Pancreas (tissue), 10 donors: ENCODE measurements at regions not wholly inside any gene's neighbourhood (a gene's known extent, or its start where the extent isn't known, plus 50 kb on each side); places are given as distances from the start of the nearest gene placed in this dataset.
A peak's percentile ranks its signal among the peaks of the same experiment; 100 is the strongest.
"Not testable (repeated sequence)": the region's sequence is repeated elsewhere in the genome, so short reads cannot be mapped to it uniquely, and the experiment has no call there.

Source experiments
- ATAC-seq, 4 donors: fragments of 200-7000 bp; cut with Tn5 transposase; one replicate each; pipeline versions ENCODE4 v1.8.0 to v1.9.1; 2020; ENCODE audit warnings: mild to moderate bottlenecking in 4 of 4, moderate library complexity in 4 of 4
- DNase-seq, 6 donors: peaks; one replicate each; pipeline ENCODE4 v3.0.0-alpha.2; 2020
- FAIRE-seq: peaks from 2 replicates; lab custom pipeline; 2012; peaks lifted over from hg19 to GRCh38; lab: Jason Lieb, UNC
- H3K27ac ChIP-seq, 4 donors: fragments of 200-600 bp; sonication (generic); 1 replicate in 3 of 4; 2 replicates in 1 of 4; pipeline versions ENCODE4 v1.5.0 to v1.8.0; 2020
- H3K27me3 ChIP-seq, 4 donors: fragments of 200-600 bp; one replicate each; pipeline ENCODE4 v1.8.0; 2021
- H3K36me3 ChIP-seq, 3 donors: fragments of 200-600 bp; sonication (generic) in 1 of 3; one replicate each; pipeline versions ENCODE4 v1.5.0 to v1.8.0; 2020 to 2021
- H3K4me1 ChIP-seq, 3 donors: fragments of 200-600 bp; one replicate each; pipeline ENCODE4 v1.8.0; 2021
- H3K4me3 ChIP-seq, 4 donors: fragments of 200-600 bp; sonication (generic) in 2 of 4; one replicate each; pipeline versions ENCODE4 v1.5.0 to v1.8.0; 2020 to 2021
- H3K9me3 ChIP-seq, 4 donors: fragments of 200-600 bp; one replicate each; pipeline ENCODE4 v1.8.0; 2021
- CTCF ChIP-seq, 4 donors: fragments of 200-600 bp; sonication (generic) in 3 of 4; IDR thresholded peaks; one replicate each; pipeline versions ENCODE4 v1.5.0 to v1.8.0; 2021; ENCODE audit warnings: antibody characterized with exemption in 4 of 4
- WGBS, 2 donors: extraction: QIAGEN DNeasy Blood & Tissue Kit; methylation state at CpG; one replicate each; pipeline ENCODE4 v1.1.7; 2013; 5-methylcytosine and 5-hydroxymethylcytosine counted together
- intact Hi-C, 3 donors: fragments of 100-400 bp; cut with DNase I; formaldehyde crosslinking; loops; one replicate each; pipeline versions ENCODE4 v1.11.1 to v1.14.2; 2022
- donor health status: healthy with polysubstance abuse.
- donor health status: DM: no; HTN: no; CAD: no; lungs with moderate emphysema.
- donor health status: DM: no; HTN: no; CAD: no.
- donor health status: control.
- donor health status: control.
- donor health status: Bipolar disorder and iron deficiency.
- donor health status: DM: yes; HTN: yes; CAD: no.
- donor health status: DM: no; HTN: no; CAD: no.
- donor health status: DM: no; HTN: no; CAD: no.
- donor health status: DM: yes; HTN: yes; CAD: no.

DNA sequence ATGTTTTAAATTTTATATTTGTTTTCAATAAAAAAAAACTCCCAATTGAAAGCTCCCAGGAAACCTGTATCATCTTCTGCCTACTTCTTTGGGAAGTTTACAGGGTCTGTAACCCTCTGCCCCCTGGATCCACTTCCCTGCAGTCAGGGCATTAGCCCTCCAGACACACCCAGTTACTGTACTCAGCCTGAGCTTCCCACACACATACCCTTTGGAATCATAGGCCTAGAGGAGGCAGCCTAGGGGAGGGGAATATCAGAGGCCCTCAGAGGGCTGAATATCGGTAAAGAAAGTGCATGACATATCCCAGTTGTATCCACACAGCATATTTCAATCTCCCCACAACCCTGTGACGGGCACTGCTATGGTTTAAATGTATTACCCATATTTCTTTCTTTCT, 56.2 kb upstream of the TFPI start:
- H3K4me3 ChIP-seq, H3K36me3 ChIP-seq, DNase-seq, H3K27ac ChIP-seq, H3K9me3 ChIP-seq, H3K27me3 ChIP-seq, H3K4me1 ChIP-seq, intact Hi-C loops, ATAC-seq: not testable (repeated sequence)
- FAIRE-seq: peak; percentile 47
- 90 to 91% methylated on average over 2 of the region's 2 CpGs for WGBS, 2 donors

DNA sequence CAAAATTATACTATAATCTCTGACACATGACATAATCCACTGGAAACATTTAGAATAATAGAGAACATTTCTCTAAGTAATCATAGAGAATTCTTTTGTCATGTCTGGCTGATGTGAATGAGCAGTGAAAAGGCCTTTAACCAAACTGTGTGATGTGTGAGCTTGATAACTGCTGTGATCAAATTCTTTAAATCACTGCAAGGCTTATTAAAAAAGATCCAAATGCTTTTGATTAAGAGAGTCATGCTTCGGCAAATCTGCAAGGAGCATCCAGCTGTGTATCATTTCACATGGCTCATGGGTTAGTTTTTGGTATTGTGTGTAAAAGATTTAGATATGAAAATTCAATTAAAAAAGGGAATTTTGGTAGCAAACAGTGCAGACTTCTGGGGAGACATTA, 58.6 kb upstream of the TFPI start:
- ATAC-seq (no peak), DNase-seq (no peak), FAIRE-seq (no peak)
- TF ChIP-seq CTCF (IDR thresholded peaks at IDR 0.05): no peak
- intact Hi-C loops: no loop called here
- Histone ChIP-seq H3K4me1 (no peaks in the 10 kb centered on the region), H3K36me3 (no peaks in the 10 kb centered on the region), H3K27ac (no peak overlapping the region), H3K4me3 (no peak overlapping the region), H3K27me3 (no peaks in the 10 kb centered on the region), H3K9me3 (no peaks in the 10 kb centered on the region)
- 84 to 97% methylated on average over 1 of the region's 1 CpG for WGBS, 2 donors

DNA sequence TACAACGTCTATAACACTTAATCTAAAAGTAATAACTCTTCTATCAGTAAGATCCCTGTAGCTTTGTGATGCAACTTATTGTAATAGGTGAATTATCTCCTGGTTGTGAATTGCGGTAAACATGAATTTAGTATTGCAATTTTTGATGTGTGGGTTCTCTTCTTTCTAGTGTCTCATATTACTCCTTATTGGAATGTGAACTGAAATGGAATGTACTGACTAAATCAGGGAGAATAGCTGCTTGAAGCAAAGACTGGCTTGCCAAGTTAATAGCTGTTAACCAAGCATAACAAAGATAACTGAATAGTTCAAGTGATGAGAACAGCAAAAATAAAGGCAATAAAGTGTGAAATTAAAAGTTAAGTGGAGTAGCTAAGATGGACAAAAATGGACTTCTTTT, 60.5 kb upstream of the TFPI start:
- intact Hi-C loops: no loop called here
- FAIRE-seq: no peak
- WGBS, 2 donors: 64 to 67% methylated on average over 2 of the region's 2 CpGs

DNA sequence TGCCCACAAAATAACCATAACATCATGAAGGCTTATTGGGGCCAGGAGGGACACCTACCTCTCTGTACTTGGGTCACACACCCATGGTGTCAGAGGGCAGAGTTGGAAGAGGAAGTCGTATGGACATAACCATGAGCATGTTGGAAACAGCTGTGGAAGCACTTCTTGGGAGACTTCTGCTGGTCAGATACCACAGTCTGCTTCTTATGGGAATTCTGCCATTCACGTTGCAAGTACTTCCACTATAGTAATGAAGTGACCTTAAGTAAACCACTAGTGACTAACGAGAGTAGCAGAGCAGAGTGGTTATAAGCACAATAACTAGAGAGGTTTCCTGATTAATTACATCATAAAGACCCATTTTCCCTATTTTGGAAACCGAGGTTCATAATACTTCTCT, 61.1 kb upstream of the TFPI start:
- no peaks in the 10 kb centered on the region for H3K36me3 ChIP-seq
- no peak for TF ChIP-seq CTCF (IDR thresholded peaks at IDR 0.05)
- intact Hi-C loops: no loop called here
- FAIRE-seq (no peak), ATAC-seq (no peak), DNase-seq (no peak)
- H3K27ac ChIP-seq: no peak overlapping the region
- H3K27me3 ChIP-seq: no peaks in the 10 kb centered on the region
- WGBS, 2 donors: 73 to 78% methylated on average over 4 of the region's 4 CpGs
- no peak overlapping the region for H3K4me3 ChIP-seq
- H3K9me3 ChIP-seq: no peaks in the 10 kb centered on the region
- H3K4me1 ChIP-seq: no peaks in the 10 kb centered on the region

More for the DNA sequence above, 60.5 kb upstream of the TFPI start:
- Histone ChIP-seq H3K4me1 (no peaks in the 10 kb centered on the region), H3K9me3 (no peaks in the 10 kb centered on the region), H3K27ac (no peak overlapping the region), H3K4me3 (no peak overlapping the region), H3K27me3 (no peaks in the 10 kb centered on the region), H3K36me3 (no peaks in the 10 kb centered on the region)
- no peak for ATAC-seq
- no peak for TF ChIP-seq CTCF (IDR thresholded peaks at IDR 0.05)
- no peak for DNase-seq

DNA sequence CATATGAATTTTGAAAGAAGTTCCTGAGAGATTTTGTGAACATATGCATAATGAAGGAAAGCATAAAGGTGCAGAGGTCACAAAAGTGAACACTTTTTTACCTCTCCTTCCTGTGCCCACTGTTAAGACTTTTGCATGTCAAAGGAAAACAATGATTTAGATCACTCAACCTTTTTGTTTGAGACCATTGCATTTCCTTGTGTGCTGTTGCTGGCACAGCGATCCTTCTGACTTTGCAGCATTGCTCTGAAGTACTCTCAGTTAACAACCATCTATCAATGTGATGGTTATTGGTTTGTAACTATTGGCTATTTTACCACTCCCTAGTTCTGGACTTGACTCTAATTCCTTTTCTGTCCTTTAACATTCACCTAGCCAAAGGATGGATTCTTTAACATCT, 61.7 kb upstream of the TFPI start:
- no peak overlapping the region for H3K27ac ChIP-seq
- DNase-seq (no peak), FAIRE-seq (no peak), ATAC-seq (no peak)
- H3K27me3 ChIP-seq: no peaks in the 10 kb centered on the region
- intact Hi-C loops: no loop called here
- H3K36me3 ChIP-seq: no peaks in the 10 kb centered on the region
- H3K9me3 ChIP-seq: no peaks in the 10 kb centered on the region
- whole genome bisulfite sequencing, 2 donors: 88 to 96% methylated on average over 1 of the region's 1 CpG
- H3K4me3 ChIP-seq: no peak overlapping the region
- no peaks in the 10 kb centered on the region for H3K4me1 ChIP-seq
- no peak for TF ChIP-seq CTCF (IDR thresholded peaks at IDR 0.05)

GRCh38 chr2:187617120-187617519, 62.9 kb upstream of the TFPI start:
- no peak overlapping the region for H3K4me3 ChIP-seq
- intact Hi-C loops: no loop called here
- no peak for TF ChIP-seq CTCF (IDR thresholded peaks at IDR 0.05)
- no peaks in the 10 kb centered on the region for H3K27me3 ChIP-seq
- H3K36me3 ChIP-seq: no peaks in the 10 kb centered on the region
- no peak for FAIRE-seq
- WGBS, 2 donors: 88 to 93% methylated on average over 3 of the region's 3 CpGs
- no peak for ATAC-seq
- H3K9me3 ChIP-seq: no peaks in the 10 kb centered on the region
- DNase-seq: no peak
- no peak overlapping the region for H3K27ac ChIP-seq
- H3K4me1 ChIP-seq: no peaks in the 10 kb centered on the region
